OCI-LY1 (cell line): ENCODE measurements at regions not wholly inside any gene's neighbourhood (a gene's known extent, or its start where the extent isn't known, plus 50 kb on each side); places are given as distances from the start of the nearest gene placed in this dataset.

Source experiments
- CTCF ChIP-seq: fragments of 200-600 bp; sonication (generic), shearing (Covaris generic); IDR thresholded peaks from 2 replicates; pipeline ENCODE4 v1.5.1; 2017; ENCODE audit warnings: mild to moderate bottlenecking, antibody characterized with exemption, low read length, moderate library complexity, mixed read lengths
- EZH2 ChIP-seq: fragments of 200-600 bp; sonication (generic), shearing (Covaris generic); IDR thresholded peaks from 2 replicates; pipeline ENCODE4 v1.8.0; 2017; ENCODE audit warnings: borderline replicate concordance, mixed run types, mild to moderate bottlenecking, antibody characterized with exemption, low read length, moderate library complexity, mixed read lengths

DNA sequence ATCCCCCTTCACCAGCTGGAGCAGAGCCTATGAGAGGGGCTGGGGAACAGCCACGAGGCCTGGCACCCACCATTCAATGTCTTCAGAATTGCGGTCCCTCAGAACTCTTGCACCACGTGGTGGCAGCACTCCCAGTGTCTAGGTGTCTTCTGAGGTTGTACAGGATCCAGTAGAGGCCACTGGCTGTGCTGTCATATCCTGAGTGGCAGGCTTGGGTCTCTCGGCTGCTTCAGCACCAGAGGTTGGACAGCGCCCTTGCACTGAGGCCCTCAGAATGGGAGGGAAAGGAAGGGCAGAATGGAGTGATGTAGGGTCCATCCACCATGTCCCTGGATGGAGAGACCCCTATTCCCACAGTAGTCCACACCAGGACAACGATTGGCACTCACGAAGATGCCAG is 112.0 kb upstream of the TEKT4 start:
- TF ChIP-seq CTCF, result peak; percentile 9; the same call in 1 of the 2 replicates
- no peak for TF ChIP-seq EZH2
